IPS DF 6.9 (cell line): ENCODE measurements at regions not wholly inside any gene's neighbourhood (a gene's known extent, or its start where the extent isn't known, plus 50 kb on each side); places are given as distances from the start of the nearest gene placed in this dataset.
"Not testable (repeated sequence)": the region's sequence is repeated elsewhere in the genome, so short reads cannot be mapped to it uniquely, and the experiment has no call there.

Source experiments
- DNase-seq: peaks from one replicate; pipeline ENCODE4 v3.0.0-alpha.2; 2013; ENCODE audit warnings: low read depth, low spot score
- H3K27ac ChIP-seq: one replicate; pipeline ENCODE4 v1.5.1; 2013; ENCODE audit warnings: low read length, control low read depth
- H3K27me3 ChIP-seq: 2 replicates; pipeline ENCODE4 v1.6.1; 2013; ENCODE audit warnings: mild to moderate bottlenecking, low read length; ENCODE audit not compliant: control insufficient read depth, insufficient read depth
- H3K36me3 ChIP-seq: 2 replicates; pipeline ENCODE4 v1.6.1; 2013; ENCODE audit warnings: low read length; ENCODE audit not compliant: control insufficient read depth, insufficient read depth
- H3K4me1 ChIP-seq: 2 replicates; pipeline ENCODE4 v1.6.1; 2013; ENCODE audit warnings: low read length; ENCODE audit not compliant: control insufficient read depth, insufficient read depth
- H3K4me3 ChIP-seq: 2 replicates; pipeline ENCODE4 v1.5.1; 2013; ENCODE audit warnings: mild to moderate bottlenecking, low read length
- H3K9me3 ChIP-seq: 2 replicates; pipeline ENCODE4 v1.6.1; 2013; ENCODE audit warnings: low read length, inconsistent platforms; ENCODE audit not compliant: control insufficient read depth, insufficient read depth
- WGBS: extraction: QIAGEN DNeasy Blood & Tissue Kit; methylation state at CpG from one replicate; pipeline ENCODE4 v1.1.7; 2013; ENCODE audit warnings: mixed read lengths, missing lambda C conversion rate; ENCODE audit not compliant: insufficient read length, insufficient coverage; 5-methylcytosine and 5-hydroxymethylcytosine counted together

GRCh38 chr2:131672471-131673399 lies 145.0 kb downstream of the CCDC74A start:
- WGBS, result no CpG with 5 or more reads among the region's 38 CpGs
- H3K9me3 ChIP-seq, H3K27ac ChIP-seq, H3K4me3 ChIP-seq, H3K4me1 ChIP-seq, H3K27me3 ChIP-seq, DNase-seq, H3K36me3 ChIP-seq: not testable (repeated sequence)

DNA sequence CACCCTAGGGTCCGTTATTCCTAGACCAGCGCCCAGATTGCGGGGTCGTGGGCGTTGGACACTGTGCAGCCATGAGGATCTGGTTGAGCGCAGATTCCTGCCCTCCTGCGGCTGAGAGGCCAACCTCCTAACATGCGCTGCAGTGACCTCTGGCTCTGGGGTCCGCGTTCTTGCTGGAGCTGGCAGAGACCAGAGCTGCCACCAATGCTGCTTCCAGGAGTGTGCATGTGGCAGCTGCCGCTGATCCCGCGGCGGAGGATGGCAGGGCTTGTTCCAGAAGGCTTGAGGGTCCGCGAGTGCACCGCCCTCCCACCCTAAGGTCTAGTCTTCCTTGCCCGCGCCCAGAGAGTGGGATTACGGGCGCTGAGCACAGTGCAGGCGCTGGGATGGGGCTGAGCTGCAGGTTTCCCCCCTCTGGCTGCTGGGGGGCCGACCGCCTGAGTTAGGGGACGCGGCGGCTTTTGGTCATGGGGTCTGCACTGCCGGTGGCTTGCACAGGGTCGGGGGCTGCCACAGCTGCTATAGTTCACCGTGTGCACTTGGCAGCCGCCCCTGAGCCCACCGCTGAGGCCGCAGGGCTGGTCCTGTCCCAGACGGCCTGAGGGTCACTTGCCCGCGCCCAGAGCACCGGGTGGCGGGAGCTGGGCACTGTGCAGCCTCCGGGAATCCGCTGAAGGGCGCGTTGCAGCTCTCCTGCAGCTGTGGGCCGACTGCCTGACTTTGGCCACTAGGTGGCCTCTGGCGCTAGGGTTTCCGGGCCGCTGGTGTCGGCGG lies 145.9 kb downstream of the CCDC74A start:
- DNase-seq, result no peak
- no peaks in the 10 kb centered on the region for H3K36me3 ChIP-seq
- H3K4me3 ChIP-seq, result peak overlapping the region; percentile 15; the same call in 1 of the 2 replicates
- peaks cover 7% of the 10 kb centered on the region; the same call in 1 of the 2 replicates for H3K27me3 ChIP-seq
- H3K9me3 ChIP-seq, result no peaks in the 10 kb centered on the region
- peaks cover 4% of the 10 kb centered on the region; the same call in 1 of the 2 replicates for H3K4me1 ChIP-seq
- no CpG with 5 or more reads among the region's 48 CpGs for WGBS
- no peak overlapping the region for H3K27ac ChIP-seq

DNA sequence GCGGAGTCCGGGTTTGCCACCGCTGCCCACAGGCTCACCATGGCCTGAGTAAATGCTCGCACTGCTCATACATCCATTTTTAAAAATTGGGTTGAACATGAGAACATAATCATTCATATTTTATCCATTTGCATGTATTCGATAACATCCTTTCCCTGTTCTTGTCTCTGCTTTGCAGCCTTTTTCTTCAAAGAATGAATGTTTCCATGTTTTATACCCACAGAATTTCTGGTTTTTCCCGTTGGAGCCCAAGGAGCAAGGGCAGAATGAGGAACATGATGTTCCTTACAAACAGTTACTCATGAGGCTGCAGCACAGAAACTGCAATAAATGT lies 146.5 kb downstream of the CCDC74A start:
- Histone ChIP-seq H3K36me3 (no peaks in the 10 kb centered on the region), H3K27me3 (peaks cover 7% of the 10 kb centered on the region; the same call in 1 of the 2 replicates), H3K27ac (no peak overlapping the region), H3K4me3 (no peak overlapping the region), H3K4me1 (peaks cover 4% of the 10 kb centered on the region; the same call in 1 of the 2 replicates), H3K9me3 (no peaks in the 10 kb centered on the region)
- WGBS, result no CpG with 5 or more reads among the region's 6 CpGs
- no peak for DNase-seq

DNA sequence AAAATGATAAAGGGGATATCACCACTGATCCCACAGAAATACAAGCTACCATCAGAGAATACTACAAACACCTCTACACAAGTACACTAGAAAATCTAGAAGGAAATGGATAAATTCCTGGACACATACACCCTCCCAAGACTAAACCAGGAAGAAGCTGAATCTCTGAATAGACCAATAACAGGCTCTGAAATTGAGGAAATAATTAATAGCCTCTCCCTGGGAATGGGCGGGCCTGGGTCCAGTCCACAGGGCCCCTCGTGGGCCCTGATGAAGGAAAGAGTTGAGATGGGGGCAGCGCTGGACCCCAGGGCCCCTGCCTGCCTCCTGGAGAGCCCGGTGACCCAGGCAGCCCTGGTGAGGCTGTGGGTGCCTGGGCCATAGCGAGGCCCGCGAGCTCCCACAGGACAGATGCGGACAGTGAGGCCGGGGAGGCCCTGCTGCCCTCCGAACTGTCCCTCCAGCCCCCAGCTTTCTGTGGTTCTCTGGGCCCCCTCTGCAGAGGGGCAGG lies 154.0 kb downstream of the CCDC74A start:
- not testable (repeated sequence) for H3K4me1 ChIP-seq, H3K27ac ChIP-seq, H3K36me3 ChIP-seq, H3K27me3 ChIP-seq, H3K9me3 ChIP-seq, DNase-seq
- peak overlapping the region; percentile 64; the same call in 1 of the 2 replicates for H3K4me3 ChIP-seq
- WGBS, result no CpG with 5 or more reads among the region's 10 CpGs

- H3K9me3 ChIP-seq, result no peaks in the 10 kb centered on the region
- no peaks in the 10 kb centered on the region for H3K27me3 ChIP-seq
- WGBS, result no CpG with 5 or more reads among the region's 51 CpGs
- no peaks in the 10 kb centered on the region for H3K36me3 ChIP-seq
- H3K27ac ChIP-seq, result no peak overlapping the region
- DNase-seq, result peak; percentile 37
- no peaks in the 10 kb centered on the region for H3K4me1 ChIP-seq
- H3K4me3 ChIP-seq, result peak overlapping the region; percentile 64; the same call in 1 of the 2 replicates
Observed at GRCh38 chr2:131682122-131682944, 154.6 kb downstream of the CCDC74A start.

DNA sequence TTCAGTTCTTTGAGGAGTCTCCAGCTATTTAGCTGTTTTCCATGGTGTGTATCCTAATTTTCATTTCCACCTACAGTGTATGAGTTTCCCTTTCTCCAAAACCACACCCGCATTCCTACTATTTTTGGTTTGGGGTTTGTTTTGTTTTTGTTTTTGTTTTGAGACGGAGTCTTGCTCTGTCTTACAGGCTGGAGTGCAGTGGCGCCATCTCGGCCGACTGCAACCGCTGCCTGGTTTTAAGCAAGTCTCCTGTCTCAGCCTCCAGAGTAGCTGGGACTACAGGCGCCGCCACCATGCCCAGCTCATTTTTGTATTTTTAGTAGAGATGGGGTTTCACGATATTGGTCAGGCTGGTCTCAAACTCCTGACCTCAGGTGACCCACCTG lies 155.2 kb downstream of the CCDC74A start:
- not testable (repeated sequence) for DNase-seq

DNA sequence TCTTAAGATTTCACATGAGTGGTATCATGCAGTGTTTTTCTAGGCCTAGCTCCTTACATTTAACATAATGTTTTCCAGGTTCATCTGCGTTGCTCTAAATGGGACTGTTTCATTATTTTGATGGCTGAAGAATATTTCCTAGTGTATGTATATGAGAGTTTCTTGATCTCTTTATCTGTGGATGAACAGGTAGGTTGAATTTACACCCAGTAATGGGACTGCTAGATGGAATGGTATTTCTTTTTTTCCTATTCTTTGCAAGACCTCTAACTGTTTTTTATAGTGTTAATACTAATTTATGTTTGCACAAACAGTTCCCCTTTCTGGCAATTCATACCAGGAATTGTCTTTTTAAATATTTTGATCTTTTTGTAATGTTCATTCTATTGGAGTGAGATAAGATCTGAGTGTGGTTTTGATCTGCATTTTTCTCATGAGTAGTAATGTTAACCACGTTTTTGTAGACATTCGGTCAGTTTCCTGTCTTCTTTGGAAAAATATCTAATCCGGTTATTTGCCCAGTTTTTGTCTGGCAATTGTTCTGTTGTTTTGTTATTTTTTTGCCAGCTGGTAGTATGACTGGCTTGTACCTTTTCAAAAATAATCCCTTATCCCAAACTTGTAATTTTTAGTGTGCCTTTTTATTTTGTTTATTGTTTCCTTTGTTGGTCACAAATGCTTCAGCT lies 157.1 kb downstream of the CCDC74A start:
- H3K27ac ChIP-seq, H3K4me3 ChIP-seq, H3K9me3 ChIP-seq, H3K27me3 ChIP-seq, H3K36me3 ChIP-seq, H3K4me1 ChIP-seq, DNase-seq: not testable (repeated sequence)
- WGBS, result no CpG with 5 or more reads among the region's 4 CpGs

More for the DNA sequence above, 155.2 kb downstream of the CCDC74A start:
- H3K27ac ChIP-seq, H3K4me1 ChIP-seq, H3K27me3 ChIP-seq, H3K36me3 ChIP-seq, H3K9me3 ChIP-seq: not testable (repeated sequence)
- WGBS, result no CpG with 5 or more reads among the region's 9 CpGs
- peak overlapping the region; percentile 64; the same call in 1 of the 2 replicates for H3K4me3 ChIP-seq

DNA sequence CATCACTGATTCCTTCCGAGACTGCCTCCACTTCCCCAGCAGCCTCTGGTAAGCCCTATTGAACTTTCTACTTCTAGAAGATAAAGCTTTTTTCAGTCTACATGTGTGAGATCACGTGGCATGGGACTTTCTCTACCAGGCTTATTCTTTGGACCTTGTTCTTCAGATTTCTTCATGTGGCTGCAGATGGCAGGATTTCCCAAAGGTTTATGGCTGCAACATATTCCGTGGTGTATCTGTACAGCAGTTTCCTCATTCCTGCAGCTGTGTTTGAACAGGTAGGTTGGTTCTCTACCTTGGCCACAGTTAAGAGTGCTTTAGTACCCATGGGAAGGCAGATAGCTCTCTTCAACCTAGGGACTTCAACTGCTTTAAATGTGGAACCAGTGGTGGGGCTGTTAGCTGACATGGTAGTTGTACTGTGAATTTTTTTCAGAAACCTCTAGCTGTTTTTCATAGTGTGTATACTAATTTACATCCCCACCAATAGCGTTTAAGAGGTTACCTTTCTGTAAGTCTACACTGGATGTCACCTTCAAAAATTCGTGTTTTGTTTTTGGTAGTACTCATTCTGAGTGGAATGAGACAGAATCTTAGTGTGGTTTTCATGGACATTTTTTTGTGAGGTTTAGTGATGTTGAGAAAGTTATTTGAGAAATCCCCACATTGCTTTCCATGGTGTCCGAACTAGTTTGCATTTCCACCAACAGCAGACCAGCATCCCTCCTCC lies 158.6 kb downstream of the CCDC74A start:
- no CpG with 5 or more reads among the region's 6 CpGs for WGBS
- DNase-seq, H3K9me3 ChIP-seq, H3K27me3 ChIP-seq, H3K27ac ChIP-seq, H3K36me3 ChIP-seq, H3K4me3 ChIP-seq, H3K4me1 ChIP-seq: not testable (repeated sequence)

DNA sequence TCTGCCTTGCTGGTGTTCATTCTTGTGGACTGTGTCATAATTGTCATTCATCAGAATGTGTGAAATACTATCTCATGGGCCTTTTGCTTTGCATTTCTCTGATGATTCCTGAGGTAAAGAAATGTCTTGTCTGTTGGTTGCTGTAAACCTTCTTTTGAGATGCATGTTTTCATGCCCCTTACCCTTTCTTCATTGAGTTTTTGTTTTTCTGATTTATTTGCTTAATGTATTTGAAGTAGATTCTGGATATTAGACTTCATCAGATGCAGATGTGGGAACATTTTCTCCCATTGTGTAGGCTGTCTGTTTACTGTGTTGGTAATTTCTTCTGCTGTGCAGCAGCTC lies 159.2 kb downstream of the CCDC74A start:
- not testable (repeated sequence) for H3K36me3 ChIP-seq, DNase-seq, H3K27me3 ChIP-seq, H3K4me3 ChIP-seq, H3K4me1 ChIP-seq, H3K9me3 ChIP-seq, H3K27ac ChIP-seq
